HEK293 (cell line): ENCODE measurements at regions not wholly inside any gene's neighbourhood (a gene's known extent, or its start where the extent isn't known, plus 50 kb on each side); places are given as distances from the start of the nearest gene placed in this dataset.

ENCODE experiments used
- CTCF ChIA-PET: fragments of 350-600 bp; formaldehyde crosslinking; extraction: SDS; loops from one replicate; lab custom pipeline; 2021; ENCODE audit warnings: antibody characterized with exemption; lab: Yijun Ruan, JAX
- POLR2A ChIA-PET: fragments of 300-600 bp; formaldehyde crosslinking; extraction: SDS; loops from one replicate; lab custom pipeline; 2020; ENCODE audit warnings: antibody characterized with exemption, inconsistent platforms; lab: Yijun Ruan, JAX
- H3K27ac ChIP-seq: fragments of 200-500 bp; sonication (Bioruptor generic); 2 replicates; pipeline ENCODE4 v1.5.1; 2014; ENCODE audit warnings: low read depth, low read length, control low read depth, inconsistent platforms; ENCODE audit errors: extremely low read depth
- H3K36me3 ChIP-seq, 2 experiments: fragments of 200-500 bp in 1 of 2; sonication (Bioruptor generic) in 1 of 2; 1 replicate in 1 of 2; 2 replicates in 1 of 2; pipeline ENCODE4 v1.5.1; 2014 to 2017; ENCODE audit warnings: inconsistent platforms in 2 of 2, low read length in 2 of 2; ENCODE audit not compliant: control insufficient read depth in 2 of 2, insufficient read depth in 1 of 2
- H3K4me1 ChIP-seq: fragments of 200-500 bp; sonication (Bioruptor generic); 2 replicates; pipeline ENCODE4 v1.5.1; 2014; ENCODE audit warnings: mild to moderate bottlenecking, low read length, inconsistent platforms; ENCODE audit not compliant: control insufficient read depth, insufficient read depth
- H3K4me3 ChIP-seq: 2 replicates; pipeline ENCODE4 v1.5.1; 2011; ENCODE audit warnings: low read depth, mild to moderate bottlenecking, control low read depth, low read length, moderate library complexity
- H3K9me3 ChIP-seq: fragments of 200-500 bp; sonication (Bioruptor generic); 2 replicates; pipeline ENCODE4 v1.5.1; 2014; ENCODE audit warnings: low read depth, low read length, inconsistent platforms; ENCODE audit not compliant: control insufficient read depth, insufficient read depth
- BCL11B ChIP-seq: fragments of 450-650 bp; formaldehyde crosslinking; IDR thresholded peaks from 2 replicates; pipeline ENCODE4 v1.5.1; 2016; ENCODE audit warnings: low read depth, missing biosample characterization, missing genetic modification characterization
- EGR2 ChIP-seq: fragments of 450-650 bp; formaldehyde crosslinking; IDR thresholded peaks from 2 replicates; pipeline ENCODE4 v1.5.1; 2016; ENCODE audit warnings: low read depth, missing biosample characterization, missing genetic modification characterization
- KLF8 ChIP-seq: fragments of 450-650 bp; formaldehyde crosslinking; IDR thresholded peaks from 2 replicates; pipeline ENCODE4 v1.5.1; 2016; ENCODE audit warnings: missing biosample characterization, missing genetic modification characterization
- MYNN ChIP-seq: fragments of 450-650 bp; formaldehyde crosslinking; IDR thresholded peaks from 2 replicates; pipeline ENCODE4 v1.5.1; 2016; ENCODE audit warnings: missing biosample characterization, missing genetic modification characterization, borderline replicate concordance
- OSR2 ChIP-seq: fragments of 450-650 bp; formaldehyde crosslinking; IDR thresholded peaks from 2 replicates; pipeline ENCODE4 v1.5.1; 2016; ENCODE audit warnings: missing biosample characterization, missing genetic modification characterization
- YY2 ChIP-seq: fragments of 450-650 bp; formaldehyde crosslinking; IDR thresholded peaks from 2 replicates; pipeline ENCODE4 v1.5.1; 2016; ENCODE audit warnings: missing biosample characterization, missing genetic modification characterization
- ZNF132 ChIP-seq: fragments of 450-650 bp; formaldehyde crosslinking; IDR thresholded peaks from 2 replicates; pipeline ENCODE4 v1.5.1; 2017; ENCODE audit warnings: missing biosample characterization, missing genetic modification characterization, borderline replicate concordance
- ZNF155 ChIP-seq: fragments of 450-650 bp; formaldehyde crosslinking; IDR thresholded peaks from 2 replicates; pipeline ENCODE4 v1.5.1; 2016; ENCODE audit warnings: missing biosample characterization, missing genetic modification characterization
- ZNF169 ChIP-seq: fragments of 450-650 bp; formaldehyde crosslinking; IDR thresholded peaks from 2 replicates; pipeline ENCODE4 v1.5.1; 2016; ENCODE audit warnings: missing biosample characterization, missing genetic modification characterization
- ZNF23 ChIP-seq: fragments of 450-650 bp; formaldehyde crosslinking; IDR thresholded peaks from 2 replicates; pipeline ENCODE4 v1.5.1; 2016; ENCODE audit warnings: missing biosample characterization, missing genetic modification characterization, borderline replicate concordance
- ZNF324 ChIP-seq: fragments of 450-650 bp; formaldehyde crosslinking; IDR thresholded peaks from 2 replicates; pipeline ENCODE4 v1.5.1; 2016; ENCODE audit warnings: missing biosample characterization, missing genetic modification characterization
- ZNF394 ChIP-seq: fragments of 450-650 bp; formaldehyde crosslinking; IDR thresholded peaks from 2 replicates; pipeline ENCODE4 v1.5.1; 2016; ENCODE audit warnings: missing biosample characterization, missing genetic modification characterization, mild to moderate bottlenecking, moderate library complexity, borderline replicate concordance
- ZNF501 ChIP-seq: fragments of 450-650 bp; formaldehyde crosslinking; IDR thresholded peaks from 2 replicates; pipeline ENCODE4 v1.5.1; 2016; ENCODE audit warnings: missing biosample characterization, missing genetic modification characterization
- ZNF529 ChIP-seq: fragments of 450-650 bp; formaldehyde crosslinking; IDR thresholded peaks from 2 replicates; pipeline ENCODE4 v1.5.1; 2017; ENCODE audit warnings: missing genetic modification characterization, missing biosample characterization; ENCODE audit not compliant: insufficient replicate concordance
- ZNF624 ChIP-seq: fragments of 450-650 bp; formaldehyde crosslinking; IDR thresholded peaks from 2 replicates; pipeline ENCODE4 v1.5.1; 2017; ENCODE audit warnings: missing biosample characterization, missing genetic modification characterization
- ZNF664 ChIP-seq: fragments of 450-650 bp; formaldehyde crosslinking; IDR thresholded peaks from 2 replicates; pipeline ENCODE4 v1.5.1; 2016; ENCODE audit warnings: missing biosample characterization, missing genetic modification characterization
- TF ChIP-seq, protein P1 (sequence below): fragments of 450-650 bp; formaldehyde crosslinking; IDR thresholded peaks from 2 replicates; pipeline ENCODE4 v1.5.1; 2017; ENCODE audit warnings: missing biosample characterization, missing genetic modification characterization
- TF ChIP-seq, protein P2 (sequence below): fragments of 450-650 bp; formaldehyde crosslinking; IDR thresholded peaks from 2 replicates; pipeline ENCODE4 v1.5.1; 2016; ENCODE audit warnings: missing biosample characterization, missing genetic modification characterization
- TF ChIP-seq, protein P3 (sequence below): fragments of 450-650 bp; formaldehyde crosslinking; IDR thresholded peaks from 2 replicates; pipeline ENCODE4 v1.5.1; 2016; ENCODE audit warnings: missing biosample characterization, missing genetic modification characterization
- TF ChIP-seq, protein P4 (sequence below): fragments of 450-650 bp; formaldehyde crosslinking; IDR thresholded peaks from 2 replicates; pipeline ENCODE4 v1.5.1; 2016; ENCODE audit warnings: missing biosample characterization, missing genetic modification characterization

DNA sequence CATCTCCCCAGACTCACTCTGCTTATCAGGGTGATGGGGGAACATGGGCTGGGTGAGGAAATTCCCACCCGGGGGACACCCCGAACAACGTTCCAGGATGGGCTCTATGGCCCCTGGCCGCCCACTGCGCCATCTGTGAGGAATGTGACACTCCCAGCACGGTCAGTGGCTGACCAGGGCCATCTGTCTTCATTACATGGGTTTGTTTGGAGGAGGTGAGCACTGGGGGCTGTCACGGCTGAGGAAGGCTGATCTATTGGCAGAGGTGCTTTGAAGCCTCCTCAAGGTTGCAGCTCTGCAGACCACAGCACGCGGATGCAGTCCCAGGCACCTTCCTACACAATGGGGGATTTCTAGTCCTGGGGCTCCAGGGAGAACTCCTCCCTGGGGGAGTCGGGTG is 214.1 kb upstream of the FOXF1 start:
- H3K4me1 ChIP-seq: no peaks in the 10 kb centered on the region
- TF ChIP-seq YY2 (tag by site-specific recombination) (no peak), EGR2 (no peak)
- TF ChIP-seq, protein P1, sequence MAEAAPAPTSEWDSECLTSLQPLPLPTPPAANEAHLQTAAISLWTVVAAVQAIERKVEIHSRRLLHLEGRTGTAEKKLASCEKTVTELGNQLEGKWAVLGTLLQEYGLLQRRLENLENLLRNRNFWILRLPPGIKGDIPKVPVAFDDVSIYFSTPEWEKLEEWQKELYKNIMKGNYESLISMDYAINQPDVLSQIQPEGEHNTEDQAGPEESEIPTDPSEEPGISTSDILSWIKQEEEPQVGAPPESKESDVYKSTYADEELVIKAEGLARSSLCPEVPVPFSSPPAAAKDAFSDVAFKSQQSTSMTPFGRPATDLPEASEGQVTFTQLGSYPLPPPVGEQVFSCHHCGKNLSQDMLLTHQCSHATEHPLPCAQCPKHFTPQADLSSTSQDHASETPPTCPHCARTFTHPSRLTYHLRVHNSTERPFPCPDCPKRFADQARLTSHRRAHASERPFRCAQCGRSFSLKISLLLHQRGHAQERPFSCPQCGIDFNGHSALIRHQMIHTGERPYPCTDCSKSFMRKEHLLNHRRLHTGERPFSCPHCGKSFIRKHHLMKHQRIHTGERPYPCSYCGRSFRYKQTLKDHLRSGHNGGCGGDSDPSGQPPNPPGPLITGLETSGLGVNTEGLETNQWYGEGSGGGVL (tag by site-specific recombination): no peak
- POLR2A ChIA-PET: no interaction called here

DNA sequence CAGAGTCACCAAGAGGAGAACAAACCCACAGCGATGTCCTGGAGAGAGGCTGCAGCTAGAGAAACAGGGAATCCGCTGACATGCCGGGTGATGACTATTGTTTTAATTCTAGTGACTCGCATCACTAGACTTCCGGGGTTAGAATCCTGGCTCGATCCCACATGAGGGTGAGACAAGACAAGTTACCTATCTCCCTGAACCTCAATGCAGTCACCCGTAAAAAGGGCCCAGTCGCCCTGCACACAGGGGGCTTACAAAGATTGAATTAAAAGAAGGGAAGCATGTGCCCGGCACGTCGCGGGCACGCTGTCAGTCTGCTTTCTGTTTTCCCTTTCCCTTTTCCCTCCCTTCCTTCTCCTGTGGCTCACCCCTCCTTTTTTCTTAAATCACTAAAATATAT is 212.9 kb upstream of the FOXF1 start:
- H3K4me1 ChIP-seq: no peaks in the 10 kb centered on the region
- POLR2A ChIA-PET: no interaction called here

More for the DNA sequence above, 214.1 kb upstream of the FOXF1 start:
- Histone ChIP-seq H3K4me3 (no peak overlapping the region), H3K27ac (no peak overlapping the region), H3K36me3 (no peaks in the 10 kb centered on the region), H3K9me3 (no peaks in the 10 kb centered on the region)
- CTCF ChIA-PET: no interaction called here

DNA sequence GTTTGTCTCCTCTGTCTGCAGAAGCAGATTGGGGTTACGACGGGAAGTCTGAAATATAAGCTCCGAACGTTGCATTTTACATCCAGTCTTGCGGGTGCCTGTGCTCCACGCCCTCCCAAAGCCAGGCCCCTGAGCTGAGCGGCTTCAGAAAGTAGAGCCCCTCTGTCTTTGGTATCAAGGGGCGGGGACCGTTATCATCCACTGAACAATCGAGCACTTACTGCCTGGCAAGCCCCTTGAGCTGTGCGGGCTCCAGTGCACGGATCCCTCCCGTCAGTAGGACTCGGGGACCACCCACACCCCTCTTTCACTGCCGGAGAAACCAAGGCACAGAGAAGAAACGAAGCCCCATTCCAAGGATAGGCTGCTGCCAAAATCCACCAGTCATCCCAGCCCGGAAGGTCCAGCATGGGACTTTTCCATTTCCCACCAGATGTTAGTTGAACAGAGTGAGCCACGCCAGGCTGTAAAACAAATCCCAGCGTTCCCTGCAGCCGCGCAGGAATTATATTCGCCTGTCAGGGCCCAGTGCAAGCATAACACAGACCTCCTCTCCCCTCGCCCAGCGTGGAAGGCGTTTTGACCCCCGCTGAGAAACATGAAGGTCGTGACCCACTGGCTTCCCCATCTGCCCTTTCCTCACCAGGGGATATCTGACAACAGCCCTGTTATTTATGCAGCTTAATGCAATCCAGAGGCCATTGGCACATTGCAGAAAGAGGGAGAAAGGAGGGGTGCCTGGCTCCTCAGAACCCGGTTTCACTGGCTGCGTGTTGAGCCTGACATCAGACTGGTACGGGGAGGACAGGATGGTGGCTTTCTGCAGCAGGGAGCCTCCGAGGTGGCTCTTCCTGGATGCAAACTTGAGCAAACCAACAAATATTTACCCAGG is 212.2 kb upstream of the FOXF1 start:
- no peaks in the 10 kb centered on the region for H3K4me1 ChIP-seq
- no peak overlapping the region for H3K27ac ChIP-seq
- TF ChIP-seq ZNF324 (tag by site-specific recombination) (no peak), ZNF155 (no peak), MYNN (tag by site-specific recombination) (no peak), ZNF529 (tag by site-specific recombination) (no peak), ZNF501 (no peak), ZNF169 (tag by site-specific recombination) (no peak), ZNF394 (tag by site-specific recombination) (no peak), BCL11B (tag by site-specific recombination) (no peak), OSR2 (tag by site-specific recombination) (no peak), ZNF664 (no peak), ZNF132 (tag by site-specific recombination) (no peak)
- TF ChIP-seq, protein P2, sequence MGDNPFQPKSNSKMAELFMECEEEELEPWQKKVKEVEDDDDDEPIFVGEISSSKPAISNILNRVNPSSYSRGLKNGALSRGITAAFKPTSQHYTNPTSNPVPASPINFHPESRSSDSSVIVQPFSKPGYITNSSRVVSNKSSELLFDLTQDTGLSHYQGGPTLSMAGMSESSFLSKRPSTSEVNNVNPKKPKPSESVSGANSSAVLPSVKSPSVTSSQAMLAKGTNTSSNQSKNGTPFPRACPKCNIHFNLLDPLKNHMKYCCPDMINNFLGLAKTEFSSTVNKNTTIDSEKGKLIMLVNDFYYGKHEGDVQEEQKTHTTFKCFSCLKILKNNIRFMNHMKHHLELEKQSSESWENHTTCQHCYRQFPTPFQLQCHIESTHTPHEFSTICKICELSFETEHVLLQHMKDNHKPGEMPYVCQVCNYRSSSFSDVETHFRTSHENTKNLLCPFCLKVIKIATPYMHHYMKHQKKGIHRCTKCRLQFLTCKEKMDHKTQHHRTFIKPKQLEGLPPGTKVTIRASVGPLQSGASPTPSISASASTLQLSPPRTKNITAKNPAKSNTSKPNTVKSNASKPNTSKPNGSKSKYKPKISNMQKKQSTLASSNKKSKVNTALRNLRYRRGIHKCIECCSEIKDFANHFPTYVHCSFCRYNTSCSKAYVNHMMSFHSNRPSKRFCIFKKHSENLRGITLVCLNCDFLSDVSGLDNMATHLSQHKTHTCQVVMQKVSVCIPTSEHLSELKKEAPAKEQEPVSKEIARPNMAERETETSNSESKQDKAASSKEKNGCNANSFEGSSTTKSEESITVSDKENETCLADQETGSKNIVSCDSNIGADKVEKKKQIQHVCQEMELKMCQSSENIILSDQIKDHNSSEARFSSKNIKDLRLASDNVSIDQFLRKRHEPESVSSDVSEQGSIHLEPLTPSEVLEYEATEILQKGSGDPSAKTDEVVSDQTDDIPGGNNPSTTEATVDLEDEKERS: no peak
- TF ChIP-seq, protein P3, sequence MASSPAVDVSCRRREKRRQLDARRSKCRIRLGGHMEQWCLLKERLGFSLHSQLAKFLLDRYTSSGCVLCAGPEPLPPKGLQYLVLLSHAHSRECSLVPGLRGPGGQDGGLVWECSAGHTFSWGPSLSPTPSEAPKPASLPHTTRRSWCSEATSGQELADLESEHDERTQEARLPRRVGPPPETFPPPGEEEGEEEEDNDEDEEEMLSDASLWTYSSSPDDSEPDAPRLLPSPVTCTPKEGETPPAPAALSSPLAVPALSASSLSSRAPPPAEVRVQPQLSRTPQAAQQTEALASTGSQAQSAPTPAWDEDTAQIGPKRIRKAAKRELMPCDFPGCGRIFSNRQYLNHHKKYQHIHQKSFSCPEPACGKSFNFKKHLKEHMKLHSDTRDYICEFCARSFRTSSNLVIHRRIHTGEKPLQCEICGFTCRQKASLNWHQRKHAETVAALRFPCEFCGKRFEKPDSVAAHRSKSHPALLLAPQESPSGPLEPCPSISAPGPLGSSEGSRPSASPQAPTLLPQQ: no peak
- TF ChIP-seq, protein P4, sequence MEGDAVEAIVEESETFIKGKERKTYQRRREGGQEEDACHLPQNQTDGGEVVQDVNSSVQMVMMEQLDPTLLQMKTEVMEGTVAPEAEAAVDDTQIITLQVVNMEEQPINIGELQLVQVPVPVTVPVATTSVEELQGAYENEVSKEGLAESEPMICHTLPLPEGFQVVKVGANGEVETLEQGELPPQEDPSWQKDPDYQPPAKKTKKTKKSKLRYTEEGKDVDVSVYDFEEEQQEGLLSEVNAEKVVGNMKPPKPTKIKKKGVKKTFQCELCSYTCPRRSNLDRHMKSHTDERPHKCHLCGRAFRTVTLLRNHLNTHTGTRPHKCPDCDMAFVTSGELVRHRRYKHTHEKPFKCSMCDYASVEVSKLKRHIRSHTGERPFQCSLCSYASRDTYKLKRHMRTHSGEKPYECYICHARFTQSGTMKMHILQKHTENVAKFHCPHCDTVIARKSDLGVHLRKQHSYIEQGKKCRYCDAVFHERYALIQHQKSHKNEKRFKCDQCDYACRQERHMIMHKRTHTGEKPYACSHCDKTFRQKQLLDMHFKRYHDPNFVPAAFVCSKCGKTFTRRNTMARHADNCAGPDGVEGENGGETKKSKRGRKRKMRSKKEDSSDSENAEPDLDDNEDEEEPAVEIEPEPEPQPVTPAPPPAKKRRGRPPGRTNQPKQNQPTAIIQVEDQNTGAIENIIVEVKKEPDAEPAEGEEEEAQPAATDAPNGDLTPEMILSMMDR (tag by site-specific recombination): no peak
- ChIA-PET POLR2A (no interaction called here), CTCF (interaction anchor here (0.6 to 0.8 kb wide), 2 partner anchors 41 to 225 kb away, joined by 3 to 4 read pairs; no protein-coding TSS in a partner anchor)
- no peaks in the 10 kb centered on the region for H3K9me3 ChIP-seq
- H3K36me3 ChIP-seq: no peaks in the 10 kb centered on the region
- H3K4me3 ChIP-seq: no peak overlapping the region

More for the DNA sequence above, 212.9 kb upstream of the FOXF1 start:
- CTCF ChIA-PET: interaction anchor here (0.8 kb wide), 1 partner anchor 224 kb away, joined by 4 read pairs; no protein-coding TSS in a partner anchor
- Histone ChIP-seq H3K9me3 (no peaks in the 10 kb centered on the region), H3K36me3 (no peaks in the 10 kb centered on the region), H3K4me3 (no peak overlapping the region), H3K27ac (no peak overlapping the region)
- TF ChIP-seq ZNF624 (tag by site-specific recombination) (no peak), ZNF529 (tag by site-specific recombination) (no peak), ZNF23 (tag by site-specific recombination) (no peak), KLF8 (no peak)
